Neuronal stem cell (in vitro differentiated cells): ENCODE measurements at regions not wholly inside any gene's neighbourhood (a gene's known extent, or its start where the extent isn't known, plus 50 kb on each side); places are given as distances from the start of the nearest gene placed in this dataset.

Experiments used
- DNase-seq: peaks from one replicate; pipeline ENCODE4 v3.0.0-alpha.2; 2013; ENCODE audit warnings: low spot score
- H2AFZ ChIP-seq: one replicate; pipeline ENCODE4 v1.6.1; 2013; ENCODE audit warnings: mild to moderate bottlenecking, low read length, inconsistent platforms
- H2AK5ac ChIP-seq: 2 replicates; pipeline ENCODE4 v1.6.1; 2013; ENCODE audit warnings: low read depth, mild to moderate bottlenecking, inconsistent platforms, low read length, moderate library complexity, mixed read lengths
- H2BK120ac ChIP-seq: 2 replicates; pipeline ENCODE4 v1.6.1; 2013; ENCODE audit warnings: low read depth, mild to moderate bottlenecking, inconsistent platforms, low read length, moderate library complexity, mixed read lengths
- H2BK12ac ChIP-seq: one replicate; pipeline ENCODE4 v1.6.1; 2013; ENCODE audit warnings: low read length, inconsistent platforms
- H2BK15ac ChIP-seq: 2 replicates; pipeline ENCODE4 v1.6.1; 2013; ENCODE audit warnings: mild to moderate bottlenecking, low read length, inconsistent platforms, mixed read lengths
- H2BK5ac ChIP-seq: one replicate; pipeline ENCODE4 v1.6.1; 2013; ENCODE audit warnings: inconsistent platforms, mild to moderate bottlenecking, low read length, moderate library complexity
- H3K14ac ChIP-seq: one replicate; pipeline ENCODE4 v1.6.1; 2013; ENCODE audit warnings: low read length, inconsistent platforms
- H3K18ac ChIP-seq: 2 replicates; pipeline ENCODE4 v1.6.1; 2013; ENCODE audit warnings: low read length, inconsistent platforms
- H3K23ac ChIP-seq: 2 replicates; pipeline ENCODE4 v1.6.1; 2013; ENCODE audit warnings: low read depth, mild to moderate bottlenecking, mixed read lengths, low read length, inconsistent platforms; ENCODE audit not compliant: poor library complexity
- H3K27ac ChIP-seq: replicated peaks from 3 replicates; pipeline ENCODE4 v1.5.1; 2013; ENCODE audit warnings: low read length, inconsistent platforms
- H3K27me3 ChIP-seq, 3 experiments: 2 replicates each; pipeline ENCODE4 v1.6.1; 2013; ENCODE audit warnings: low read length in 3 of 3, mild to moderate bottlenecking in 2 of 3, inconsistent platforms in 1 of 3, low read depth in 1 of 3, mixed read lengths in 1 of 3, moderate library complexity in 1 of 3; ENCODE audit not compliant: control insufficient read depth in 3 of 3, insufficient read depth in 3 of 3
- H3K36me3 ChIP-seq, 2 donors: replicated peaks in 1 of 2; 2 replicates each; pipeline ENCODE4 v1.6.1; 2013; ENCODE audit warnings: low read length in 2 of 2; ENCODE audit not compliant: control insufficient read depth in 2 of 2, insufficient read depth in 2 of 2
- H3K4ac ChIP-seq: 2 replicates; pipeline ENCODE4 v1.6.1; 2013; ENCODE audit warnings: inconsistent platforms, mild to moderate bottlenecking, low read length, moderate library complexity
- H3K4me1 ChIP-seq, 2 donors: 1 replicate in 1 of 2; 2 replicates in 1 of 2; pipeline ENCODE4 v1.6.1; 2013; ENCODE audit warnings: low read length in 2 of 2, low read depth in 1 of 2; ENCODE audit not compliant: control insufficient read depth in 2 of 2, insufficient read depth in 1 of 2
- H3K4me2 ChIP-seq: one replicate; pipeline ENCODE4 v1.6.1; 2013; ENCODE audit warnings: mild to moderate bottlenecking, low read length, inconsistent platforms; ENCODE audit not compliant: insufficient read depth, poor library complexity, severe bottlenecking
- H3K4me3 ChIP-seq, 2 donors: 2 replicates each; pipeline ENCODE4 v1.5.1; 2013; ENCODE audit warnings: low read length in 2 of 2, mild to moderate bottlenecking in 2 of 2, inconsistent platforms in 1 of 2, moderate library complexity in 1 of 2
- H3K79me1 ChIP-seq: one replicate; pipeline ENCODE4 v1.6.1; 2013; ENCODE audit warnings: low read depth, mild to moderate bottlenecking, inconsistent platforms, low read length, moderate library complexity
- H3K9ac ChIP-seq: one replicate; pipeline ENCODE4 v1.6.1; 2013; ENCODE audit warnings: mild to moderate bottlenecking, low read depth, low read length, inconsistent platforms; ENCODE audit not compliant: poor library complexity
- H3K9me3 ChIP-seq, 2 donors: replicated peaks in 1 of 2; 2 replicates each; pipeline versions ENCODE3 to v1.6.1; 2013; ENCODE audit warnings: low read length in 2 of 2, mild to moderate bottlenecking in 2 of 2, inconsistent platforms in 1 of 2, low read depth in 1 of 2, mixed read lengths in 1 of 2, moderate library complexity in 1 of 2; ENCODE audit not compliant: control insufficient read depth in 2 of 2, insufficient read depth in 1 of 2
- H4K8ac ChIP-seq: one replicate; pipeline ENCODE4 v1.6.1; 2013; ENCODE audit warnings: low read depth, mild to moderate bottlenecking, inconsistent platforms, low read length, moderate library complexity
- H4K91ac ChIP-seq: one replicate; pipeline ENCODE4 v1.6.1; 2013; ENCODE audit warnings: low read length, low read depth, mild to moderate bottlenecking, inconsistent platforms; ENCODE audit not compliant: poor library complexity
- WGBS, 2 donors: extraction: QIAGEN DNeasy Blood & Tissue Kit; methylation state at CpG; one replicate each; pipeline ENCODE4 v1.1.7; 2013; ENCODE audit warnings: missing lambda C conversion rate in 2 of 2, mixed read lengths in 1 of 2; ENCODE audit not compliant: insufficient read length in 2 of 2, insufficient replicate concordance in 1 of 2; ENCODE audit errors: extremely low coverage in 2 of 2; 5-methylcytosine and 5-hydroxymethylcytosine counted together

GRCh38 chrX:39440799-39441284, 639.6 kb downstream of the MID1IP1 start:
- Histone ChIP-seq H2AFZ (no peak overlapping the region), H3K9ac (no peak overlapping the region), H3K18ac (no peak overlapping the region), H2BK15ac (no peak overlapping the region), H2BK5ac (no peak overlapping the region), H2AK5ac (no peak overlapping the region), H3K4me3 (no peak overlapping the region), H2BK12ac (no peak overlapping the region), H3K9me3 (no peaks in the 10 kb centered on the region), H2BK120ac (no peak overlapping the region), H4K91ac (no peak overlapping the region), H4K8ac (no peak overlapping the region), H3K4me1 (no peaks in the 10 kb centered on the region), H3K79me1 (no peaks in the 10 kb centered on the region), H3K4ac (no peak overlapping the region), H3K14ac (no peak overlapping the region), H3K27me3 (peaks cover 0 to 10% (median 0%) of the 10 kb centered on the region in 3 experiments), H3K4me2 (no peak overlapping the region), H3K27ac (no peak overlapping the region), H3K36me3 (no peaks in the 10 kb centered on the region), H3K23ac (no peak overlapping the region)
- no peak for DNase-seq

- H4K91ac ChIP-seq, result no peak overlapping the region
- no peak overlapping the region for H3K27ac ChIP-seq
- H3K4me2 ChIP-seq, result no peak overlapping the region
- no peak overlapping the region for H3K18ac ChIP-seq
- no peaks in the 10 kb centered on the region for H3K4me1 ChIP-seq
- H2BK12ac ChIP-seq, result no peak overlapping the region
- peaks cover 0 to 10% (median 0%) of the 10 kb centered on the region in 3 experiments for H3K27me3 ChIP-seq
- no peak overlapping the region for H3K23ac ChIP-seq
- no peak overlapping the region for H2BK5ac ChIP-seq
- no peak overlapping the region for H2AFZ ChIP-seq
- WGBS, 2 donors, result no CpG with 5 or more reads among the region's 1 CpG
- no peaks in the 10 kb centered on the region for H3K9me3 ChIP-seq
- DNase-seq, result no peak
- no peak overlapping the region for H4K8ac ChIP-seq
- H3K14ac ChIP-seq, result no peak overlapping the region
- no peaks in the 10 kb centered on the region for H3K36me3 ChIP-seq
- no peak overlapping the region for H3K4me3 ChIP-seq
- no peak overlapping the region for H3K9ac ChIP-seq
- no peak overlapping the region for H2AK5ac ChIP-seq
- H3K79me1 ChIP-seq, result no peaks in the 10 kb centered on the region
- no peak overlapping the region for H2BK15ac ChIP-seq
- no peak overlapping the region for H3K4ac ChIP-seq
- no peak overlapping the region for H2BK120ac ChIP-seq
Measured at GRCh38 chrX:39442332-39442731, 641.1 kb downstream of the MID1IP1 start.

GRCh38 chrX:39443240-39443639, 642.0 kb downstream of the MID1IP1 start:
- Histone ChIP-seq H3K36me3 (no peaks in the 10 kb centered on the region), H3K27ac (no peak overlapping the region), H3K4me1 (no peaks in the 10 kb centered on the region), H2BK120ac (no peak overlapping the region), H2BK5ac (no peak overlapping the region), H3K9ac (no peak overlapping the region), H2AK5ac (no peak overlapping the region), H3K27me3 (peaks cover 0 to 10% (median 0%) of the 10 kb centered on the region in 3 experiments), H2AFZ (no peak overlapping the region), H2BK15ac (no peak overlapping the region), H3K23ac (no peak overlapping the region), H3K9me3 (no peaks in the 10 kb centered on the region), H2BK12ac (no peak overlapping the region), H3K4me3 (no peak overlapping the region), H3K4me2 (no peak overlapping the region), H3K18ac (no peak overlapping the region), H3K79me1 (no peaks in the 10 kb centered on the region), H3K4ac (no peak overlapping the region), H3K14ac (no peak overlapping the region), H4K91ac (no peak overlapping the region), H4K8ac (no peak overlapping the region)
- DNase-seq, result no peak
- no CpG with 5 or more reads among the region's 2 CpGs for WGBS, 2 donors

GRCh38 chrX:39445336-39445735, 644.1 kb downstream of the MID1IP1 start:
- no peak overlapping the region for H3K4ac ChIP-seq
- no peaks in the 10 kb centered on the region for H3K9me3 ChIP-seq
- H2BK5ac ChIP-seq, result no peak overlapping the region
- no peak overlapping the region for H3K9ac ChIP-seq
- no peak overlapping the region for H2BK15ac ChIP-seq
- no peak overlapping the region for H3K14ac ChIP-seq
- no peak overlapping the region for H3K4me3 ChIP-seq
- H3K4me2 ChIP-seq, result no peak overlapping the region
- no peak overlapping the region for H3K23ac ChIP-seq
- no peak overlapping the region for H2BK12ac ChIP-seq
- H3K36me3 ChIP-seq, result no peaks in the 10 kb centered on the region
- no peak overlapping the region for H2AFZ ChIP-seq
- no peak overlapping the region for H2BK120ac ChIP-seq
- no peak overlapping the region for H2AK5ac ChIP-seq
- H3K18ac ChIP-seq, result no peak overlapping the region
- peaks cover 0 to 10% (median 0%) of the 10 kb centered on the region in 3 experiments for H3K27me3 ChIP-seq
- H4K8ac ChIP-seq, result no peak overlapping the region
- peaks cover 0 to 1% of the 10 kb centered on the region in 2 donors for H3K4me1 ChIP-seq
- no peak for DNase-seq
- no peak overlapping the region for H3K27ac ChIP-seq
- no peak overlapping the region for H4K91ac ChIP-seq
- no peaks in the 10 kb centered on the region for H3K79me1 ChIP-seq
- no CpG with 5 or more reads among the region's 4 CpGs for WGBS, 2 donors
